ENCODE measurements at regions not wholly inside any gene's neighbourhood (a gene's known extent, or its start where the extent isn't known, plus 50 kb on each side); places are given as distances from the start of the nearest gene placed in this dataset.

- no peak for TF ChIP-seq EZH2 (IDR thresholded peaks at IDR 0.05)
- no peak for TF ChIP-seq POLR2AphosphoS5 (IDR thresholded peaks at IDR 0.05; ENCODE audit: borderline replicate concordance, low read depth, low read length)
Measured at GRCh38 chr14:45742187-45742586, 489.2 kb upstream of the MIS18BP1 start.
